HUES48 (cell line): ENCODE measurements at regions not wholly inside any gene's neighbourhood (a gene's known extent, or its start where the extent isn't known, plus 50 kb on each side); places are given as distances from the start of the nearest gene placed in this dataset.

Experiments
- H3K27ac ChIP-seq: one replicate; pipeline ENCODE4 v1.7.0; 2013; ENCODE audit warnings: low read depth, low read length, inconsistent platforms
- H3K27me3 ChIP-seq: 2 replicates; pipeline ENCODE4 v1.6.1; 2013; ENCODE audit warnings: mild to moderate bottlenecking, low read length; ENCODE audit not compliant: control insufficient read depth, insufficient read depth
- H3K36me3 ChIP-seq: 2 replicates; pipeline ENCODE4 v1.6.1; 2013; ENCODE audit warnings: low read length; ENCODE audit not compliant: control insufficient read depth, insufficient read depth
- H3K4me1 ChIP-seq: 2 replicates; pipeline ENCODE4 v1.6.1; 2013; ENCODE audit warnings: mild to moderate bottlenecking, low read length; ENCODE audit not compliant: control insufficient read depth, insufficient read depth
- H3K4me3 ChIP-seq: 2 replicates; pipeline ENCODE4 v1.5.1; 2013; ENCODE audit warnings: mild to moderate bottlenecking, low read depth, low read length
- H3K9ac ChIP-seq: 2 replicates; pipeline ENCODE4 v1.6.1; 2013; ENCODE audit warnings: mild to moderate bottlenecking, low read depth, low read length, moderate library complexity
- H3K9me3 ChIP-seq: 2 replicates; pipeline ENCODE4 v1.6.1; 2013; ENCODE audit warnings: low read length; ENCODE audit not compliant: control insufficient read depth, insufficient read depth

- H3K27ac ChIP-seq, result no peak overlapping the region
- no peaks in the 10 kb centered on the region for H3K36me3 ChIP-seq
- H3K4me3 ChIP-seq, result no peak overlapping the region
- no peaks in the 10 kb centered on the region for H3K9me3 ChIP-seq
- H3K4me1 ChIP-seq, result no peaks in the 10 kb centered on the region
- no peak overlapping the region for H3K9ac ChIP-seq
- no peaks in the 10 kb centered on the region for H3K27me3 ChIP-seq
Observed at GRCh38 chr15:62927196-62927595, 115.4 kb upstream of the TPM1 start.

- H3K4me3 ChIP-seq, result no peak overlapping the region
- H3K36me3 ChIP-seq, result no peaks in the 10 kb centered on the region
- no peak overlapping the region for H3K9ac ChIP-seq
- no peaks in the 10 kb centered on the region for H3K4me1 ChIP-seq
- H3K9me3 ChIP-seq, result no peaks in the 10 kb centered on the region
- H3K27ac ChIP-seq, result no peak overlapping the region
- H3K27me3 ChIP-seq, result no peaks in the 10 kb centered on the region
Observed at GRCh38 chr15:62927836-62928235, 114.7 kb upstream of the TPM1 start.

- H3K9me3 ChIP-seq, result no peaks in the 10 kb centered on the region
- H3K4me1 ChIP-seq, result no peaks in the 10 kb centered on the region
- H3K9ac ChIP-seq, result no peak overlapping the region
- H3K27ac ChIP-seq, result peak overlapping the region; percentile 50
- H3K36me3 ChIP-seq, result no peaks in the 10 kb centered on the region
- no peak overlapping the region for H3K4me3 ChIP-seq
- no peaks in the 10 kb centered on the region for H3K27me3 ChIP-seq
Observed at GRCh38 chr15:62928242-62928999, 114.1 kb upstream of the TPM1 start.

GRCh38 chr15:62929000-62929357 is 113.6 kb upstream of the TPM1 start:
- H3K4me1 ChIP-seq, result no peaks in the 10 kb centered on the region
- no peak overlapping the region for H3K4me3 ChIP-seq
- H3K9ac ChIP-seq, result no peak overlapping the region
- no peaks in the 10 kb centered on the region for H3K36me3 ChIP-seq
- H3K27ac ChIP-seq, result peak overlapping the region; percentile 50
- H3K9me3 ChIP-seq, result no peaks in the 10 kb centered on the region
- H3K27me3 ChIP-seq, result no peaks in the 10 kb centered on the region

GRCh38 chr15:62931650-62932049 is 110.9 kb upstream of the TPM1 start:
- Histone ChIP-seq H3K27ac (no peak overlapping the region), H3K27me3 (no peaks in the 10 kb centered on the region), H3K4me1 (peaks cover 6% of the 10 kb centered on the region; the same call in 1 of the 2 replicates), H3K36me3 (no peaks in the 10 kb centered on the region), H3K9me3 (no peaks in the 10 kb centered on the region), H3K9ac (no peak overlapping the region), H3K4me3 (no peak overlapping the region)

GRCh38 chr15:62932436-62932835 is 110.1 kb upstream of the TPM1 start:
- no peak overlapping the region for H3K27ac ChIP-seq
- no peak overlapping the region for H3K4me3 ChIP-seq
- no peak overlapping the region for H3K9ac ChIP-seq
- H3K36me3 ChIP-seq, result no peaks in the 10 kb centered on the region
- no peaks in the 10 kb centered on the region for H3K27me3 ChIP-seq
- peaks cover 6% of the 10 kb centered on the region; the same call in 1 of the 2 replicates for H3K4me1 ChIP-seq
- H3K9me3 ChIP-seq, result no peaks in the 10 kb centered on the region

GRCh38 chr15:62933386-62933785 is 109.2 kb upstream of the TPM1 start:
- Histone ChIP-seq H3K27me3 (no peaks in the 10 kb centered on the region), H3K4me1 (peaks cover 6% of the 10 kb centered on the region; the same call in 1 of the 2 replicates), H3K27ac (no peak overlapping the region), H3K9me3 (no peaks in the 10 kb centered on the region), H3K36me3 (no peaks in the 10 kb centered on the region), H3K9ac (no peak overlapping the region), H3K4me3 (no peak overlapping the region)

GRCh38 chr15:62934236-62934971 is 108.1 kb upstream of the TPM1 start:
- no peak overlapping the region for H3K27ac ChIP-seq
- peaks cover 6% of the 10 kb centered on the region; the same call in 1 of the 2 replicates for H3K4me1 ChIP-seq
- no peaks in the 10 kb centered on the region for H3K36me3 ChIP-seq
- H3K9me3 ChIP-seq, result no peaks in the 10 kb centered on the region
- H3K27me3 ChIP-seq, result no peaks in the 10 kb centered on the region
- H3K9ac ChIP-seq, result no peak overlapping the region
- H3K4me3 ChIP-seq, result no peak overlapping the region

GRCh38 chr15:62935300-62936081 is 107.1 kb upstream of the TPM1 start:
- no peak overlapping the region for H3K4me3 ChIP-seq
- H3K9me3 ChIP-seq, result no peaks in the 10 kb centered on the region
- peaks cover 6% of the 10 kb centered on the region; the same call in 1 of the 2 replicates for H3K4me1 ChIP-seq
- no peak overlapping the region for H3K9ac ChIP-seq
- no peaks in the 10 kb centered on the region for H3K27me3 ChIP-seq
- no peaks in the 10 kb centered on the region for H3K36me3 ChIP-seq
- H3K27ac ChIP-seq, result no peak overlapping the region

- H3K27me3 ChIP-seq, result no peaks in the 10 kb centered on the region
Observed at GRCh38 chr15:62938825-62939224, 103.7 kb upstream of the TPM1 start.

More at GRCh38 chr15:62938825-62939224, 103.7 kb upstream of the TPM1 start:
- Histone ChIP-seq H3K4me1 (peaks cover 10% of the 10 kb centered on the region; the same call in 1 of the 2 replicates), H3K9me3 (no peaks in the 10 kb centered on the region), H3K9ac (no peak overlapping the region), H3K27ac (no peak overlapping the region), H3K36me3 (no peaks in the 10 kb centered on the region), H3K4me3 (no peak overlapping the region)
